ENCODE measurements at regions not wholly inside any gene's neighbourhood (a gene's known extent, or its start where the extent isn't known, plus 50 kb on each side); places are given as distances from the start of the nearest gene placed in this dataset.

DNA sequence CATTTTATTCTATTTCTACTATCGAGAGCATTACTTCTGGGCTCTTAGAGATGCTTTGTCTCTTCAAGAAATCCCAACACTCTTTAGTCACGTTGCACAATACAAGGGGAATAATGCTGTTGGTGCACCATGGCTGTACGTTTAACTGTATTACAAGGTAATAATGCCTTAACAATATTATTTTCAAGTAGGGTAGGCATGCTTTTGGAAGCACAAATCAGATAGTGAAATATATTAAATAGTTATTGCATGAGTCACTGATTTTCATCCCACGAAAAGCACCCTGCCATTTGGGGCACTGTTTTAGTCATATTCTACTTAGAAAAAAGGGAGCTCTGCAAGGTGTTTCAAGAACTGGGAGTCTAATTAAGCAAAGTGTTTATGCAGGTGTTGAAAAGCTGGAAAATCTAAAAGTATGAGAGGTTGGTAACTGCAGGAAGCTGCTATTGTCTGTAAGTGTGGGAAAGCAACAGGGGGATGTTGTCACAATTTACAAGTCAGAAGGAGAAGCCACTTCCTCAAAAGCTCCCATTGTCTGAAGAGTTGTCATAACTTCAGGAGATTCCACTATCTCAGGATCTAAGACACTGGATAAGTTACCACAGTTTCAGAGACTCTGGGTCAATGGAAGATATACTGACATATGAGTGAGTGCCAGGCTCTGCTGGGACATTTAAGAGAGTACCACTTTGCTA, 218.2 kb downstream of the JRKL start:
- DNase-seq (ENCODE audit: low spot score): no peak

- no peak for DNase-seq (ENCODE audit: low spot score)
These were observed 224.3 kb downstream of the JRKL start for GRCh38 chr11:96614101-96614500.

DNA sequence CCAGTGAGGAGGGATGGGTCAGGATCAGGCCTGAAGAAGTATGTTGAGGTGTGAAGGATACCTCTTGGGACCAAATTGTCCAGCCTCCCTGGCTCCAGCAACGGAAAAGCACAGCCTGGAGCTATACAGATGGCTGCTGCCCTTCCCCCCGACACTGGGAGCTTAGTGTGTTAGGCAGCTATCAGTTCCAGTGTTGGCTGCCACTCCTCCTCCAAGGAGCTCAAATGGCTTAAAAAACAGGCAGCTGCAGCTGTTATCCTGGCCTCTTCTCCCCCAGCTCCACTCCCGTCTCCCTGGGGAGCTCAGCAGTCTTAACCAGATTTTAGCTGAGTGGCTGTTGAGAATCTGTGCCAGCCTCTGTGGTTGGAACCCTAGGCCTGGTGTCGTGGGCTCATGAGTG, 225.0 kb downstream of the JRKL start:
- peak; percentile 49 for DNase-seq (ENCODE audit: low spot score)

DNA sequence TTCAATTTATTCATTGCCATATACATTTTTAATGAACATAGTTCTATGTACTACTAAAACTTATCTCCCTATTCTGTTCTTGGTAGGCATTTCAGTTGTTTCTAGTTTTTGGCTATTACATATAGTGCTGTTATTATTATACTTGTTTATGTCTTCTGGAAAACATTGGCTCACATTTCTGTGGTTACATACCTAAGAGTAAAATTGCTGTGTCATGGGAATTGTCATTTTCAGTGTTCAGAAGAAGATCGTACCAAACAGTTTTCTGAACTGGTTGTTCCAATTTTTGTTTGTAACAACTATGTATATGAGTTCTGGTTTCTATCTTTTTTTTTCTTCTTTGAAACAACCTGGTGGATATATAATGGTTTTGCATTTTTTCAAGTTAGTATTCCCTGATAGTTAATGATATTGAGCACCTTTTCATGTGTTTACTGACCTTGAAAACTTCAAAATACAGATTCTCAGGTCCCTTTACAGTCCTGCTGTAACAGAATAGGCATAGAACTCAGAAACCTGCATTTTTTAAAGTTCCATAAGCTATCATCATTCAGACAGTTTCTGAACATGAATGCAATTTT, 230.7 kb downstream of the JRKL start:
- no peak for DNase-seq (ENCODE audit: low spot score)

DNA sequence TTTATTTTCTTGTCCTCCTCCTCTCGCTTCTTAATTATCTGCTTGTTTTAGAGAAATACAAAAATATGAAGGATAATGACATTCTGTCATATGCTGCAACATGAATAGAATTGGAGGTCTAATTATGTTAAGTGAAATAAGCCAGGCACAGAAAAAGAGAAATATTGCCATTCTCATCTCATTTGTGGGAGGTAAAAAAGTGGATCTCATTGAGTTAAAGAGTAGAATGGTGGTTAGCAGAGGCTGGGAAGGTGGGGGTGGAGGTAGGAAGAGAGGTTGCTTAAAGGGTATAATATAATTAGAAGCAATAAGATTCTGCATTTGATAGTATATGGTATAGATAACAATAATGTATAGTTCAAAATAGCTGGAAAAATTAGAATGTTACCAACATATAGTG, 231.3 kb downstream of the JRKL start:
- no peak for DNase-seq (ENCODE audit: low spot score)

DNA sequence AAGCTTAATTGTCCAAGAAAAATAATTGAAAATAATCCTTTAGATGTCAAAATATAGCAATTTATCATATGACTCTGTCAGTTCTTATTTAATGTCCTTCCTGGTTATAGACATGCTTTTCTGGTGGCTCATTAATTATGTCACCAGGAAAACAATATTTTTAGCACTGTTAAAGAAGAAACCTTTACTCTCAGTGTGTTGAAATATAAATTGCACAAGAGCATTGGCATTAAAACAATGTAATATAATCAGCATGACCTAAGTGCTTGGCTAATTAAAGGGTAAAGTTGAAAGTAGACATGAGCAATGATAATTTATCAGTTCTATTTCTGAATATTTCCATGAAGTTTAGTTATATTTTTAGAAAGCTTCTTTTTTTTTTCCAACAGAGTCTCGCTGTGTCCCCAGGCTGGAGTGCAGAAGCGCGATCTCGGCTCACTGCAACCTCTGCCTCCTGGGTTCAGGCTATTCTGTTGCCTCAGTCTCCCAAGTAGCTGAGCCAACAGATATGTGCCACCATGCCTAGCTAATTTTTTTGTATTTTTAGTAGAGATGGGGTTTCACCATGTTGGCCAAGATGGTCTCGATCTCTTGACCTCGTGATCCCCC, 232.3 kb downstream of the JRKL start:
- DNase-seq (ENCODE audit: low spot score): no peak

DNA sequence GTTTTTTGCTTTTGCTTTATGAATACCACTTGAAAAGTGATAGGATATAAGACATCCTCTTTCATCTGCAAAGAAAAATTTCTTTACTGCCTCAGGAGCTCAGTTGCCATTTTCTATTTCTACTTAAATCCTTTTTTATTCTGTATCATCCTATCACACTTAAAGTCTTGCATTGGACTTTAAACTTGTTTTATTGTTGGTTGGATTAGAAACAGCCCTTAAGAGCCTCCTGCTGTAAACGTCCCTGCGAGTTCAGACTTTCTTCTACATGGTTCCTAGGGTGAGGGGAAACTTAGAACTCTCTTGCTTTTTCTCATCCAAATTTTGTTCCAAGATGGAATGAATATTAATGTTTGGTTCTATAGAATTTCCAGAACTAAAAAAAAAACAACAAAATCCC, 234.3 kb downstream of the JRKL start:
- DNase-seq (ENCODE audit: low spot score): no peak

GRCh38 chr11:96627376-96627775, 237.6 kb downstream of the JRKL start:
- no peak for DNase-seq (ENCODE audit: low spot score)

DNA sequence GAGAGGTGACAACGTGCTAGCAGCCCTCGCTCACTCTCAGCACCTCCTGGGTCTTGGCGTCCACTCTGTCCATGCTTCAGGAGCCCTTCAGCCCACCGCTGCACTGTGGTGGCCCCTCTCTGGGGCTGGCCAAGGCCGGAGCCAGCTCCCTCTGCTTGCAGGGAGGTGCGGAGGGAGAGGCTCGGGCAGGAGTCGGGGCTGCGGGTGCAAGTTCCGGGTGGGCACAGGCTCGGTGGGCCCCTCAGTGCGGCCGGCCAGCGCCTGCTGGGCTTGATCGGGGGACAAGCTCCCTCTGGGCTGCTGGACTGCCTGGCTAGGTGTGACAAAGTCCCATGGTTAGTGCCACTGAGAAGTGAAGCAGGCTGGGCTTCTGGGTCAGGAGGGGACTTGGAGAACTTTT, 245.8 kb downstream of the JRKL start:
- DNase-seq (ENCODE audit: low spot score): no peak

GRCh38 chr11:96641261-96641660, 251.4 kb downstream of the JRKL start:
- DNase-seq (ENCODE audit: low spot score): no peak

GRCh38 chr11:96642583-96642982, 252.8 kb downstream of the JRKL start:
- DNase-seq (ENCODE audit: low spot score): no peak

GRCh38 chr11:96643173-96643572, 253.4 kb downstream of the JRKL start:
- DNase-seq (ENCODE audit: low spot score): no peak

DNA sequence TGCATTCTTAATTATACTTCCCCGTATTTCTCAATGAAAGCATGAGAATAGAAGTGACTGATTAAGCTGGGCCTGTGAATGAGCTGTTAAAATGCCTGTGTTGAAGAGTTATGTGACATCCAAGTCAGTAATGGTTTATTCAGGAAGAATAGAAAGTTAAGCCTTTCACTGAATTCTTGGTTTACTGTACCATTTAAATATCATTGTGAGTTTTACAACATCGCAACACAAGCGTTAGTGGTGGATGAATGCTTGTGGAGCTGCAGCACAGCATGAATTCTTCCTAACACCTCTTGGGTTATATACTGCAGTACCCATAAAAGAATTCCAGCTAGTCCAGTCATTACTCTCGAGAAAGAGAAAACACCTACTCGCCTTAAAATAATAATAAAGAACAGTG, 257.8 kb downstream of the JRKL start:
- no peak for DNase-seq (ENCODE audit: low spot score)

- no peak for DNase-seq (ENCODE audit: low spot score)
These were observed 259.2 kb downstream of the JRKL start for GRCh38 chr11:96648991-96649390.

DNA sequence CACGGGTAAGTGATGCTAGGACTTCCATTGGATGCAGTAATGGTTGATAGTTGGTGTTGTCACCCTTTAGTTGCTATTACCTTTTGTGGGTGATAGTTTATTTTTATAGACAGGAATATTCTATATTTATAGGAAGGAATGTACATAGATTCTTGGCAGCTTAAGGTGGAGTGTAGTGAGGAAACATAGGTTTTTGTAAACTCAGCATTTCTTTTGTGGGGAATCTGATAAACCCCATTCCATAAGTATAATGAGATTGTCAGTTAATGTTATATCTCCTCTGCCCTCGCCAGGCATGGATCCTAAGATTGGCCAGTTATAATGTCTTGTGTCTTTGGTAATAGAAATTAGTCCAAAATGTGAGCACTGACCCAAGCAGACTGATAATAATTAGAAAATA, 262.7 kb downstream of the JRKL start:
- no peak for DNase-seq (ENCODE audit: low spot score)

DNA sequence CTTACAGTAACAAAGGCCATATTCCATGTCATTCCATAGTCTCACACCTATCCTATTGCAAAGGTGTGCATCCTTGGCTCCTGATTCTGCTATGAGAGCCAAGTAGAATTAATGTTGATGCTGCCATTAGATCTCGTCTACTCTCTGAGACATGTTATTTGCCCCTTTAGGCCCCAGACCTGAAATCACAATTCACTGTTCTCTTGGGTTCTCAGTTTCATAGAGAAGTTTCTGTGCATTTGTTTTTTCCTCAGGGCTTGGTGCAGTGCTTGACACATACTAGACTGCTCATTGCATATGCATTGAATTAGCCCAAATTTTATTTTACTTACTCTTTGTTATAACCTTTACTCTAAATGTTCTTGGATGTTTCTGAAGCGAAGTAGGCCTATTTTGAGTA, 265.7 kb downstream of the JRKL start:
- DNase-seq (ENCODE audit: low spot score): no peak

GRCh38 chr11:96658436-96658835, 268.6 kb downstream of the JRKL start:
- no peak for DNase-seq (ENCODE audit: low spot score)

DNA sequence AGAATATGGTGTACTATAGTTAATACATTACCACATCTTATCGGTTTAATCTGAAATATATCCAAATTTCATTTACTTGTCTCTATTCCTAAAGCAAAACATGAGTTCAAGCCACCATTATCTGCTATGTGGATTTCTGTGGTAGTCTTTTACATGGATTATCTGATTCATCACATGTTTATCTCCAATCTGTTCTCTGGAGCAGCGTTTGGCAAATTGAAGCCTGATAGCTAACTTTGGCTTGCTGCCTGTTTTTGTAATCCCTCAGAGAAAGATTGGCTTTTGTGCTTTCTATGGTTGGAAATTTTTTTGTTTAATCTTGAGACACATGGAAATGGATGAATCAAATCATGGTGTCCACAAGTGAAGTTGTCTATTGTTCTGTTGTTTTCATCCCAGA, 274.3 kb downstream of the JRKL start:
- DNase-seq (ENCODE audit: low spot score): no peak

DNA sequence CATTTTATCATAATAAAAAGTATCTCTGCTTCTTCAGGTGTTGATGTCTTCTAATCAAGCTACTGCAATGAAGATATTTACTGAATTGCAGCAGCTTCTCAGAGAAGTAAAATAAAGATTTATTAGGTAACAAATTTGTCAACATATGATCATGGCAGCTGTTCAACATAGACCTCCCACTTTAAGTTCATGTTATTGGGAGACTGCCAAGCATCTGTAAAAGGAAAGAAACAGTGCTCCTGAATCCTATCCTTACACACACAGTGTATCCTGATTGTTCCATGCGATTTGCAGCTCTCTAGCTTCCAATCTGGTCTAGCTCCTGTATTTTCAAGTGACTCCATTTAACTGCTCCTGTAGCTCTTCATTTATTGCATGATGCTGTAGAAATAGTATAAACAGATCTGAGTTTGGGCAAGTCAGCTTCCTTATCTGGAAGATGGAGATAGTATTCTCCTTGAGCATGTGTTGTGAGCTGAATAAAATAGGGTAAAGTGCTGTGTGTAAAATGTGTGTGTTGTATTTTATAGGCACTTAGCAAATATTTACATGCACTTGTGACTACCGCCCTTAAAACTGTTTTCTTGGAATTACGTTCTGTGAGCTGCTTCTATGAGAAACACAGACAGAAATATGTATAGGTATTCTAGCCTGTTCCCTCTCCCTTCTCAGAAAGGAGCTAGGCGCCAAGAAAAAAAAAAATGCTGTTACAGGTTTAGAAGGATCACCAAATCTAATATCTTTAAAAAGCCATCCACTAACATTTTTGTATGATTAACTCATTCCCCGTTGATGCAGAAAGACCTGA, 290.6 kb downstream of the JRKL start:
- no peak for DNase-seq (ENCODE audit: low spot score)

- DNase-seq (ENCODE audit: low spot score): no peak
These were observed 291.4 kb downstream of the JRKL start for GRCh38 chr11:96681019-96681716.

GRCh38 chr11:96694338-96694737, 304.5 kb downstream of the JRKL start:
- no peak for DNase-seq (ENCODE audit: low spot score)

- DNase-seq (ENCODE audit: low spot score): no peak
These were observed 306.9 kb downstream of the JRKL start for GRCh38 chr11:96696731-96697130.

Data from ecto neural progenitor cell (in vitro differentiated cells).